22Rv1 (cell line): ENCODE measurements at regions not wholly inside any gene's neighbourhood (a gene's known extent, or its start where the extent isn't known, plus 50 kb on each side); places are given as distances from the start of the nearest gene placed in this dataset.

ENCODE experiments used
- CTCF ChIP-seq: fragments of 450-650 bp; IDR thresholded peaks from 2 replicates; pipeline ENCODE4 v1.5.1; 2017; ENCODE audit warnings: mild to moderate bottlenecking
- ZFX ChIP-seq: fragments of 450-650 bp; IDR thresholded peaks from 2 replicates; pipeline ENCODE4 v1.6.1; 2017; ENCODE audit warnings: antibody characterized with exemption, borderline replicate concordance

- TF ChIP-seq CTCF = no peak
- no peak for TF ChIP-seq ZFX
These were observed 184.6 kb downstream of the ZFP36L2 start for GRCh38 chr2:43041661-43042360.
